Type B pancreatic cell (in vitro differentiated cells): ENCODE measurements at regions not wholly inside any gene's neighbourhood (a gene's known extent, or its start where the extent isn't known, plus 50 kb on each side); places are given as distances from the start of the nearest gene placed in this dataset.

Experiments used
- DNase-seq: peaks from one replicate; pipeline ENCODE4 v3.0.0; 2021; ENCODE audit warnings: mixed read lengths; ENCODE audit not compliant: unreplicated experiment; ENCODE audit errors: extremely low spot score
- H3K27ac Mint-ChIP-seq: 2 replicates; pipeline ENCODE4 v1.8.0; 2021; ENCODE audit warnings: mild to moderate bottlenecking, mixed read lengths
- H3K27me3 Mint-ChIP-seq: 2 replicates; pipeline ENCODE4 v1.8.0; 2021; ENCODE audit warnings: mixed read lengths
- H3K36me3 Mint-ChIP-seq: 2 replicates; pipeline ENCODE4 v1.8.0; 2021; ENCODE audit warnings: mixed read lengths
- H3K4me1 Mint-ChIP-seq: one replicate; pipeline ENCODE4 v1.8.0; 2021; ENCODE audit warnings: mixed read lengths; ENCODE audit not compliant: unreplicated experiment
- H3K4me3 Mint-ChIP-seq: 2 replicates; pipeline ENCODE4 v1.8.0; 2021; ENCODE audit warnings: mild to moderate bottlenecking, mixed read lengths
- H3K9me3 Mint-ChIP-seq: 2 replicates; pipeline ENCODE4 v1.8.0; 2021; ENCODE audit warnings: mixed read lengths
- CTCF ChIP-seq: fragments of 200-600 bp; sonication (generic); conservative IDR thresholded peaks from 2 replicates; pipeline ENCODE4 v1.5.0; 2021; ENCODE audit warnings: antibody characterized with exemption, mild to moderate bottlenecking

GRCh38 chr11:70845591-70846041 lies 406.8 kb downstream of the SHANK2 start:
- H3K36me3 Mint-ChIP-seq = no peaks in the 10 kb centered on the region
- H3K27me3 Mint-ChIP-seq = no peaks in the 10 kb centered on the region
- H3K4me1 Mint-ChIP-seq = no peaks in the 10 kb centered on the region
- no peaks in the 10 kb centered on the region for H3K9me3 Mint-ChIP-seq
- no peak overlapping the region for H3K4me3 Mint-ChIP-seq
- DNase-seq = no peak
- no peak overlapping the region for H3K27ac Mint-ChIP-seq
- no peak for TF ChIP-seq CTCF

GRCh38 chr11:70846781-70847655 lies 405.4 kb downstream of the SHANK2 start:
- no peaks in the 10 kb centered on the region for H3K9me3 Mint-ChIP-seq
- no peak for TF ChIP-seq CTCF
- no peak overlapping the region for H3K4me3 Mint-ChIP-seq
- no peak overlapping the region for H3K27ac Mint-ChIP-seq
- H3K27me3 Mint-ChIP-seq = no peaks in the 10 kb centered on the region
- H3K36me3 Mint-ChIP-seq = no peaks in the 10 kb centered on the region
- no peak for DNase-seq
- H3K4me1 Mint-ChIP-seq = no peaks in the 10 kb centered on the region

GRCh38 chr11:70848243-70848750 lies 404.1 kb downstream of the SHANK2 start:
- H3K27ac Mint-ChIP-seq = no peak overlapping the region
- no peak for DNase-seq
- no peak for TF ChIP-seq CTCF
- H3K4me1 Mint-ChIP-seq = no peaks in the 10 kb centered on the region
- H3K27me3 Mint-ChIP-seq = no peaks in the 10 kb centered on the region
- no peaks in the 10 kb centered on the region for H3K9me3 Mint-ChIP-seq
- H3K36me3 Mint-ChIP-seq = no peaks in the 10 kb centered on the region
- no peak overlapping the region for H3K4me3 Mint-ChIP-seq

- no peaks in the 10 kb centered on the region for H3K27me3 Mint-ChIP-seq
- no peak overlapping the region for H3K4me3 Mint-ChIP-seq
- DNase-seq = no peak
- peaks cover 6% of the 10 kb centered on the region for H3K4me1 Mint-ChIP-seq
- H3K9me3 Mint-ChIP-seq = no peaks in the 10 kb centered on the region
- no peak overlapping the region for H3K27ac Mint-ChIP-seq
- TF ChIP-seq CTCF = no peak
- H3K36me3 Mint-ChIP-seq = no peaks in the 10 kb centered on the region
These were observed 403.3 kb downstream of the SHANK2 start for GRCh38 chr11:70849031-70849430.

GRCh38 chr11:70851308-70851707 lies 401.1 kb downstream of the SHANK2 start:
- Mint-ChIP-seq H3K27ac (no peak overlapping the region), H3K4me1 (peaks cover 13% of the 10 kb centered on the region), H3K27me3 (no peaks in the 10 kb centered on the region), H3K4me3 (no peak overlapping the region), H3K36me3 (no peaks in the 10 kb centered on the region), H3K9me3 (no peaks in the 10 kb centered on the region)
- DNase-seq = no peak
- TF ChIP-seq CTCF = no peak
